Sigmoid colon (tissue), 3 donors: ENCODE measurements at regions not wholly inside any gene's neighbourhood (a gene's known extent, or its start where the extent isn't known, plus 50 kb on each side); places are given as distances from the start of the nearest gene placed in this dataset.

Source experiments
- POLR2A ChIP-seq, 2 donors: fragments of 450-650 bp; IDR thresholded peaks; one replicate each; pipeline ENCODE4 v1.6.1; 2016; ENCODE audit warnings: antibody characterized with exemption in 2 of 2, mild to moderate bottlenecking in 2 of 2, moderate library complexity in 2 of 2
- TF ChIP-seq, protein P1 (sequence below), 4 experiments: fragments of 450-650 bp in 3 of 4; fragments of 200-600 bp in 1 of 4; IDR thresholded peaks; one replicate each; pipeline ENCODE4 v1.5.1; 2016 to 2019; ENCODE audit warnings: antibody characterized with exemption in 4 of 4, mild to moderate bottlenecking in 3 of 4, moderate library complexity in 2 of 4

DNA sequence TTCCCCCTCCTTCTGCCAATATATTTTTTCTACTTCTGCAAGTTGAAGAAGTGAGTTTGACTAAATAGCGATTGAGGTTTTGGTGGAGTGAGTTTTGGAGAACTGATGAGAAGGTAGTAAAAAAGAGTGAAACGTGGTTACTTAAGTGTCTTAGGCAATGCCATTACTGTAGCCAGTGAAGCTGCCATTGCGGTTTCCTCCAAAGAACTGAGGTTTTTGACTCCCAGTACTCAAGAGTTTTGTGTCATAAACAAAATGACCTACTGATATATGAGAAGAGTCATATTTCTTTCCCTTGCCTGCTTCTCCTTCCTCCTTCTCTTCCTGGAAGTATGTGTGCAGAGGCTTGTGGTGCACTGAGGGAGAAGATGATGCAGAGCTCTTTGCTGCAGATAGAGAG lies 554.5 kb upstream of the MAP3K7 start:
- TF ChIP-seq, protein P1, sequence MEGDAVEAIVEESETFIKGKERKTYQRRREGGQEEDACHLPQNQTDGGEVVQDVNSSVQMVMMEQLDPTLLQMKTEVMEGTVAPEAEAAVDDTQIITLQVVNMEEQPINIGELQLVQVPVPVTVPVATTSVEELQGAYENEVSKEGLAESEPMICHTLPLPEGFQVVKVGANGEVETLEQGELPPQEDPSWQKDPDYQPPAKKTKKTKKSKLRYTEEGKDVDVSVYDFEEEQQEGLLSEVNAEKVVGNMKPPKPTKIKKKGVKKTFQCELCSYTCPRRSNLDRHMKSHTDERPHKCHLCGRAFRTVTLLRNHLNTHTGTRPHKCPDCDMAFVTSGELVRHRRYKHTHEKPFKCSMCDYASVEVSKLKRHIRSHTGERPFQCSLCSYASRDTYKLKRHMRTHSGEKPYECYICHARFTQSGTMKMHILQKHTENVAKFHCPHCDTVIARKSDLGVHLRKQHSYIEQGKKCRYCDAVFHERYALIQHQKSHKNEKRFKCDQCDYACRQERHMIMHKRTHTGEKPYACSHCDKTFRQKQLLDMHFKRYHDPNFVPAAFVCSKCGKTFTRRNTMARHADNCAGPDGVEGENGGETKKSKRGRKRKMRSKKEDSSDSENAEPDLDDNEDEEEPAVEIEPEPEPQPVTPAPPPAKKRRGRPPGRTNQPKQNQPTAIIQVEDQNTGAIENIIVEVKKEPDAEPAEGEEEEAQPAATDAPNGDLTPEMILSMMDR (IDR thresholded peaks at IDR 0.05): no peak
- no peak for TF ChIP-seq POLR2A (IDR thresholded peaks at IDR 0.05)
